Activated T-cell treated with anti-CD3 and anti-CD28 coated beads for 4 hours (primary cell): ENCODE measurements at regions not wholly inside any gene's neighbourhood (a gene's known extent, or its start where the extent isn't known, plus 50 kb on each side); places are given as distances from the start of the nearest gene placed in this dataset.
"Not testable (repeated sequence)": the region's sequence is repeated elsewhere in the genome, so short reads cannot be mapped to it uniquely, and the experiment has no call there.

Source experiments
- DNase-seq: peaks from one replicate; pipeline ENCODE4 v3.0.0-alpha.2; 2020

DNA sequence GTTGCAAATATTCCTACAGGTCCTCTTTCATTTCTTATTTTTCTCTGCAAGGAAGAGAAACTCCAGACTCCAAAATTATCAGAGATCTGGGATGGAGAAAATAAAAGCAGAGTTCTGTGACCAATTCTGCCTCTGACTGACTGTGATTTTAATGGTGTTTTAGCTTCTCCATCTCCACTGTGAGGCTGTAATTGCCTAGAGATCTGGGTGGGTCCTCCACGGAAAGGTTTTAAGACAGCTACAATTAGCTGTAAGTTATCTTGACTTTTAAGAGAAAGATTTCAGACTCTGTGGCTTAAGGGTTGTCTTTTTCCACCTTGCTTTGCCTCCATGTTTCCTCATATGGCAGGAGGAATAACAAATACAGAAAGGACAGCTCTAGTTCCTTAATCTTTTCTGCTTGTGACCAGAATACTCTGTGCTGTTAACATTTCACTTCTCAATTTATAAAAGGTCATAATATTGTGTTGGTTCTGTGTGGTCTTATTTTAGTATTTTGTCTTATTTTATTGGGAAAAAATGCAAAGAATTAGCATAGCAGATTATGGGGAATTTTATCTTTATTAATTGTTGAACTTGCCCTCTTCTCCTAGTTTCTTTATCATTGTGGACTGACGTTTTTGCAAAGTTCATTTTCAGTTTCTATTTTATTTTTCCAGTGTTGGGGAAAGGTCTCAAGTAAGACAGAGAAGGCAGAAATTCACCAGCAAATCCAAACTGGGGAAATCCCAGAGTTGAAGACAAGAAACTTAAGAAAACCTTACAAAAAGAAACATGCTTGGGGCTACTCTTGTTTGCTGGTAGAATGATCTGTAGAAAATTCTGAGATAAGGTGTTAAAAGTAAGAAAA lies 157.9 kb downstream of the RAP2B start:
- no peak for DNase-seq

DNA sequence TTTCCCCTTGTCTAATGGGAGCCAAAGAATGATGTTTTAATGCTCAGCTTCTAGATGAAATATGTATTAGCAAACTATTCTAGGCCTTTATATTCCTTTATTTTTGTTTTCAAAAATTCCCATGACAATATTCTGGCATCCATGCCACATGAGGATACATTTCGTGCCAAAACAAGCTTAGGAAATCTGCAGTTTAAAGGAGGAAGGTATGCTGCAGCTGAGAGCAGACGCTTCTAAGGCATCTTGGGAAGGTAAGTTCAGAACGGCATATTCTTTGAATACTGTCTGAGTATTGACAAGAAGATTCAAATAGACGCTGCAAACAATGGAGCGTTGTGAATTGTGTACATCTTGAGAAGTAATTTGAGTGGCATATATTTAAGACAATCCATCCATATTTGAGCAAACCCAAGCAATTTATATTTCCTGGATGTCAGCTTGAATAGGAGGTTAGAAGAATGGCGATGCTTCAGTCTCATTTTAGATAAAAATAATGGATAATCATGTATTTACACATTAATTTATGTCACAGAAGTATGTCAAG lies 158.6 kb downstream of the RAP2B start:
- no peak for DNase-seq

GRCh38 chr3:153328690-153329089 lies 166.7 kb downstream of the RAP2B start:
- DNase-seq, result no peak

- no peak for DNase-seq
Measured at GRCh38 chr3:153330901-153331300, 168.9 kb downstream of the RAP2B start.

GRCh38 chr3:153331676-153332075 lies 169.7 kb downstream of the RAP2B start:
- DNase-seq, result no peak

DNA sequence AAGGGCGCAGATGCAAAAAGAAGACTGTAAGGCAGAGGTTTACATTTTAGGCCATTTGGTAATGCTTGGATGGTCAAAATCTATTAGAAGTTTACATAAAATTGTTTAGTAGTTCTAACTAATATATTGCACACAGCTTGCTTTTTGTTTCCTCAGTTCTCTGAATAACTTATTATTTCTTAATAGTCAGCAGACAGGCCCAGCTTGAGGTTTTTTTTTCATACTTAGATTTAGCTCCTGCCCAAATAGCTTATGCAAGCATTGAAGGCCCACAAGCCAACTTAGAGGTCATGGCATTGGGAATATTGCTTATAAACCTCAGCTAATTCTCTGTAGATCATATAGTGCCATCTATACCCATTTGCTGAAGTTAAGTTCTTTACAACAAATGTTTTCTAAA lies 172.5 kb downstream of the RAP2B start:
- DNase-seq, result no peak

GRCh38 chr3:153337369-153337768 lies 175.3 kb downstream of the RAP2B start:
- DNase-seq, result no peak

GRCh38 chr3:153338487-153338886 lies 176.5 kb downstream of the RAP2B start:
- no peak for DNase-seq

- no peak for DNase-seq
Measured at GRCh38 chr3:153339065-153339464, 177.0 kb downstream of the RAP2B start.

GRCh38 chr3:153343988-153344782 lies 182.2 kb downstream of the RAP2B start:
- no peak for DNase-seq

GRCh38 chr3:153348457-153349107 lies 186.6 kb downstream of the RAP2B start:
- DNase-seq, result no peak

DNA sequence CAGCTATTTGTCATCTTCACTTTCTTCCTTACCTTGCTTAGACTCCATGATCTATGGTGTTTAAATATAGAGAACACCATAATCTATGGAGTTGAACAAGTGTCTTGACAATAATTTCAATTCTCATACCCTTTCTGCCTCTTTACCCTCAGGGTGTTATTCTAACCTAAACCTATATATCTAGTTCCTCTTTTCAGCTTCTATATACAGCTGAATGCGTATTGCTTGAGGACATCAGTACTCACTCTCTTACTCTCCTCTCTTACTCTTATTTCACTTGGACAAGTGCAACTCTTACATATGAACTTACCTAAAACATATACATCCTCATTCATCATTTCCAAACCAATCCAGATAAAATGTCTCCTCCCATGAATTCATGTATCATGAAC lies 187.1 kb downstream of the RAP2B start:
- no peak for DNase-seq

- no peak for DNase-seq
Measured at GRCh38 chr3:153350420-153350819, 188.4 kb downstream of the RAP2B start.

DNA sequence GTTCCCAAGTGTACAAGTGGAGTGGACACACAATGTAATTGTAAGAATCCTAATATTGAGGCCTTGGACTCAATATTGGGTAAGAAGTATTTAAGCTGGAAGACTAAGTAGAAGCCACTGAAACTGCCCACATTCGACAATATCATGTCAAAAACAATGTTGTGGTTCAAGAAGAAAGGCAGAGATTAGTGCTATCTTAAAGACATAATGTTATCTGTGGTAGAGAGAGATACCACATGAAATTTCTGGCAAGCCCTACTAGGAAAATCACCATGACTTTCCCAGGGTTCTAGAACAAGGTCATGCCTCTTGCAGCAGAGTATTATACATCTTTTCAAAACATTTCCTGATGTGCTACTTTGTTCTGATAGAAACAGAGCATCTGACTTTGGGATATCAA lies 192.6 kb downstream of the RAP2B start:
- no peak for DNase-seq

DNA sequence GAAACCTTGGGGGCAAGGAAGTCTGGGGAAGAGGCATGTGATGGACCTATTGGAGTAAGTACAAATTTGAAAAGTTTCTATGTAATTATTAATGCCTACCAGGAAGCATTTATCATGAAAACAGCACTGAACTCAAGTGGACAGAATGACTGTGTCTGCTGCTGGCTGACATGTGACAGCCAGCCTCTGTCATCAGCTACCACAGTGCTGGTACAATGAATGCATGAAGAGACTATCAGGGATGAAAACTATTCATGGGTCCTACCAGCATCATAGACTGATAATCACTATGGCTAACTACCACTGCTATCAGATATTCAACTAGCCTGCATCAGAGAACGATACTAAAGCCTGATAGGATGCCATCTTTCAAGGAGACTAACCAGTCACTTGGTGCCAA lies 193.5 kb downstream of the RAP2B start:
- DNase-seq, result no peak

GRCh38 chr3:153356908-153357307 lies 194.9 kb downstream of the RAP2B start:
- no peak for DNase-seq

GRCh38 chr3:153357436-153357835 lies 195.4 kb downstream of the RAP2B start:
- DNase-seq, result no peak

DNA sequence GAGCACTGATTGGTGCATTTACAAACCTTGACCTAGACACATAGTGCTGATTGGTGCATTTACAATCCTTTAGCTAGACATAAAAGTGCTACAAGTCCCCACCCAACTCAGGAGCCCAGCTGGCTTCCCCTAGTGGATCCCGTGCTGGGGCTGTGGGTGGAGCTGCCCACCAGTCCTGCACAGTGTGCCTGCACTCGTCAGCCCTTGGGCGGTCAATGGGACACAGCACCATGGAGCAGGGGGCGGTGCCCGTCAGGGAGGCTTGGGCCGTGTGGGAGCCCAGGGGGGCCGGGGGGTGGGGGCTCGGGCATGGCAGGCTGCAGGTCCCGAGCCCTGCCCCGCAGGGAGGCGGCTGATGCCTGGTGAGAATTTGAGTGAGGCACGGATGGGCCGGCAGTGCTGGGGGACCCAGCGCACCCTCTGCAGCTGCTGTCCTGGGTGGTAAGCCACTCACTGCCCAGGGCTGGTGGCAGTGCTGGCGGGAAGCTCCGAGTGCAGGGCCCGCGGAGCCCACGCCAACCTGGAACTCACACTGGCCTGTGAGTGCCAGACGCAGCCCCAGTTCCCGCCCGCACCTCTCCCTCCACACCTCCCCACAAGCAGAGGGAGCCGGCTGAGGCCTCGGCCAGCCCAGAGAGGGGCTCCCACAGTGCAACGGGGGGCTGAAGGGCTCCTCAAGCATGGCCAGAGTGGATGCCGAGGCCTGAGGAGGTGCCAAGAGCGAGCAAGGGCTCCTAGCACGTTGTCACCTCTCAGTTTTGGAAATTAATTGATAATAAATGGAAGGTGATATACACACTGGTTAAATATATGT lies 207.7 kb downstream of the RAP2B start:
- no peak for DNase-seq

DNA sequence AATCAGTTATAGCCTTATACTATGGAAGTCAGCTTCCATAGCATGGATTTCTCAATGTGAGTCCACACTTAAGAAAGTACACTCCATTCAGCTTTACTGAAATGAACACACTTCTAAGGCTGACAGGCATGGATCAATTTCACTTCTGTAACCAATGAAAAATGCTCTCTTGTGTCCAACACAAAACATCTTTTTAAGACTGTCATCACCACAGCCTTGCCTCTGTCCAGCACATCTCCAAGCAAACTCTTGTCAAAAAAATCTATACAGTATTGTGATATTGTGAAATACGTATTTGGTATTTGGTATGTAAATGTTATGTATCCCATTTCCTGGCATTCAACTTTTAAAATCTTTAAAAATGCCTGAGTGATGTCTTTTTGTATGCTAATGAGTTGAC lies 208.7 kb downstream of the RAP2B start:
- no peak for DNase-seq

- DNase-seq, result no peak
Measured at GRCh38 chr3:153372326-153372725, 210.3 kb downstream of the RAP2B start.

DNA sequence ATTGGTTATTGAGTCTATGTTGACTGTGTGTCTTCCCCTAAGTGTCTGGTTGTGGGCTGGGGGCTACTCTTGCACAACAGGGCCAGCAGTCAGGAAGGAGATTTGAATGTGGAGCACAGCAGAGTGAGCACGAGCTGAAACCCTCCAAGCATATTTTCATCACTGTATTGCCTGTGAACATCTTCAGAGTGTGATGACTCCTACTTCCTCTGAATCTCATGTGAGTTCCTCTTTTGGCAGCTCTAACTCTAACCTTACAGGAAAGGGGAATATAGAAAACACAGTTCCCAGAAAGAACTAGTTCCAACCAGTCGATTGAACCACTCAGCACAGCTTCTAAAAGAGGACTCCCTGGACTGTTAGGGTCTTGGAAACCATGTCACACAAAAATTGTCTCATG lies 211.6 kb downstream of the RAP2B start:
- DNase-seq, result no peak

GRCh38 chr3:153378366-153378765 lies 216.3 kb downstream of the RAP2B start:
- DNase-seq, result not testable (repeated sequence)

DNA sequence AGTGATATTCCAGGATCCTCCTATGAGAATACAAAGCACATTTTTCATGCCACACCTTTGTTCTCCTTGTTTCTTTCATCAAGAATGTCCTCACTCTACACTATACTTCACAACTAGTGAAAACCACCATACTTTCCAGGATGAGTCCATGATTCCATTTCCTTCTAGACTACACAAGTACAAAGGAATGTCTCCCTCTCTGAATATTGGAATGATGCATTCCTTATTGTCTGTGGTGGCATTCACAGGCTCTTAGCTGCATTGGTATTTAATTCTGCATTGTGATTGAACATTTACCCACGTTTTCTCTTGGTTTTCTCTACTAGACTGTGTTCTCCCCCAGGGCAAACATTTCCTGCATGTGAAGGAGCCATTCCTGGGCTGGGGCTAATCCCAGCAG lies 217.5 kb downstream of the RAP2B start:
- DNase-seq, result no peak
